Fibroblast of lung (primary cell): ENCODE measurements at regions not wholly inside any gene's neighbourhood (a gene's known extent, or its start where the extent isn't known, plus 50 kb on each side); places are given as distances from the start of the nearest gene placed in this dataset.

Experiments used
- CTCF ChIP-seq, 2 donors: IDR thresholded peaks in 1 of 2; conservative IDR thresholded peaks in 1 of 2; 1 replicate in 1 of 2; 2 replicates in 1 of 2; pipeline ENCODE4 v1.5.1; 2011 to 2012; ENCODE audit warnings: low read length in 2 of 2, control low read depth in 1 of 2, inconsistent platforms in 1 of 2, low read depth in 1 of 2, mild to moderate bottlenecking in 1 of 2
- EZH2 ChIP-seq: IDR thresholded peaks from 2 replicates; pipeline ENCODE4 v1.5.1; 2012; ENCODE audit warnings: low read length, control low read depth, mild to moderate bottlenecking; ENCODE audit errors: missing control alignments

GRCh38 chr2:138267161-138267901 lies 234.2 kb upstream of the SPOPL start:
- TF ChIP-seq CTCF (conservative IDR thresholded peaks at IDR 0.05 in 1 of 2, IDR thresholded peaks at IDR 0.05 in 1 of 2; ENCODE audit: low read depth in 1 of 2, low read length in 2 of 2) (no peak), EZH2 (no peak)
